Right cardiac atrium (tissue), 5 donors: ENCODE measurements at regions not wholly inside any gene's neighbourhood (a gene's known extent, or its start where the extent isn't known, plus 50 kb on each side); places are given as distances from the start of the nearest gene placed in this dataset.
A peak's percentile ranks its signal among the peaks of the same experiment; 100 is the strongest.

ENCODE experiments used
- ATAC-seq, 2 donors: fragments of 200-7000 bp; cut with Tn5 transposase; one replicate each; pipeline versions ENCODE4 v1.8.0 to v1.9.1; 2020; ENCODE audit warnings: moderate library complexity in 2 of 2, mild to moderate bottlenecking in 1 of 2
- DNase-seq, 3 donors: peaks; one replicate each; pipeline ENCODE4 v3.0.0-alpha.2; 2020
- H3K27ac ChIP-seq: one replicate; pipeline ENCODE4 v1.5.1; 2013; ENCODE audit warnings: mild to moderate bottlenecking, low read length, control low read depth, moderate library complexity
- H3K27me3 ChIP-seq: one replicate; pipeline ENCODE4 v1.6.1; 2013; ENCODE audit not compliant: control insufficient read depth, insufficient read depth
- H3K4me1 ChIP-seq: one replicate; pipeline ENCODE4 v1.6.1; 2013; ENCODE audit warnings: low read length; ENCODE audit not compliant: control insufficient read depth, insufficient read depth
- H3K4me3 ChIP-seq: one replicate; pipeline ENCODE4 v1.5.1; 2013; ENCODE audit warnings: low read length, control low read depth
- H3K9me3 ChIP-seq: one replicate; pipeline ENCODE4 v1.6.1; 2013; ENCODE audit warnings: low read length; ENCODE audit not compliant: control insufficient read depth
- WGBS: extraction: QIAGEN DNeasy Blood & Tissue Kit; methylation state at CpG from one replicate; pipeline ENCODE4 v1.1.7; 2013; 5-methylcytosine and 5-hydroxymethylcytosine counted together
- intact Hi-C, 4 donors: fragments of 100-400 bp; cut with DNase I; formaldehyde crosslinking; loops; one replicate each; pipeline versions ENCODE4 v1.11.0 to v1.14.0; 2022 to 2023
- donor health status: healthy with polysubstance abuse.
- donor health status: DM: no; HTN: yes; CAD: no.
- donor health status: DM: no; HTN: no; CAD: no.
- donor health status: DM: no; HTN: yes; CAD: no; lungs with severe emphysema.
- donor health status: DM: yes; HTN: yes; CAD: no.

DNA sequence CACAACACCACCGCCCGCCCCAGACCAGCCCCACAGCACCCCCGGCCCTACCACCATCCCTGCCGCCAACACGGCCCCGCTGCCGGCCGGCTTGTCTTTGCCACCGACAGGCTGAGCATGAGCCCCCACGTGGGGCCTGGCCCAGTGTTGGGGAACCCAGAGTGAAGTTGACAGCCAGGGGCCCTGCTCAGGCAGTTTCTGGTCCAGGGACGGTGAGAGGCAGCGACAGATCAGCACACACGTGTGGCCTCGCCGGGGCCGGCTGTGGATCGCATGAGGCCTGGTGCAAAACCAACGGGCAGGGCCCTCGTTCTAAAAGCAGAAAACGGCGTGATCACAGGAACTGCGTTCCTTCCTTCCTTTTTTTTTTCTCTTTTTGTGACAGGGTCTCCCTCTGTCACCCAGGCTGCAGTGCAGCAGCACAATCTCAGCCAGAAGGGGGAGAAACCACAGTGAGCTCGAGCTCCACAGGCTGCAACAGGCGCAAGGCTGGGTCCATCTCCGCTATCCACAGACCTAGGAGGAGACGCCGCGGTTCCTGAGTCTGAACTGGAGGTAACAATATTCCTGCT is 50.5 kb upstream of the FBRSL1 start:
- no peaks in the 10 kb centered on the region for H3K4me1 ChIP-seq
- ATAC-seq (no peak), DNase-seq (peak in 2 of 3 donors; percentile 33 to 58)
- 80% methylated on average over 28 of the region's 28 CpGs for WGBS
- intact Hi-C loops = no loop called here
- no peak overlapping the region for H3K27ac ChIP-seq
- H3K9me3 ChIP-seq = no peaks in the 10 kb centered on the region
- no peaks in the 10 kb centered on the region for H3K27me3 ChIP-seq
- no peak overlapping the region for H3K4me3 ChIP-seq

DNA sequence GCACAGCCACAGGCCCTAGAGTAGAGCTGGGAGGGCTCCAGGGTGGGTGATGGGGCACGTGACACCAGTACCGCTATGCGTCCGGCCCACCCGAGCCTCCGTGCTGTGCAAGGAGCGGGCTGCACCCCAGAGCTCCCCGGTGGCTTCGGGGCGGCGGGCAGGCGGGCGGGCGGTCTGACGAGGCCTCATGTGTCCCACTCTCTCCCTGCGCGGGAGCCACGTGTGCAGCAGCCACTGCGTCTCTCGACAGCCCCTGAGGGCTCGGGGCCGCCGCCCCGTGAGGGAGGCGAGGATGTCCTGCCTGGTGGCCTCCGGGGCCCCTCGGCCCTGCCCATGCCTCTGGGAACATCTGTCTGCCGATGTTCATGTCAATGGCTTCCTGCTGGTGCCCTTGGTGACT is 51.2 kb upstream of the FBRSL1 start:
- ATAC-seq (no peak), DNase-seq (peak in 2 of 3 donors; percentile 28 to 57)
- H3K27ac ChIP-seq = no peak overlapping the region
- H3K27me3 ChIP-seq = no peaks in the 10 kb centered on the region
- H3K4me1 ChIP-seq = no peaks in the 10 kb centered on the region
- H3K4me3 ChIP-seq = no peak overlapping the region
- H3K9me3 ChIP-seq = no peaks in the 10 kb centered on the region
- 91% methylated on average over 28 of the region's 28 CpGs for WGBS
- intact Hi-C loops = no loop called here

DNA sequence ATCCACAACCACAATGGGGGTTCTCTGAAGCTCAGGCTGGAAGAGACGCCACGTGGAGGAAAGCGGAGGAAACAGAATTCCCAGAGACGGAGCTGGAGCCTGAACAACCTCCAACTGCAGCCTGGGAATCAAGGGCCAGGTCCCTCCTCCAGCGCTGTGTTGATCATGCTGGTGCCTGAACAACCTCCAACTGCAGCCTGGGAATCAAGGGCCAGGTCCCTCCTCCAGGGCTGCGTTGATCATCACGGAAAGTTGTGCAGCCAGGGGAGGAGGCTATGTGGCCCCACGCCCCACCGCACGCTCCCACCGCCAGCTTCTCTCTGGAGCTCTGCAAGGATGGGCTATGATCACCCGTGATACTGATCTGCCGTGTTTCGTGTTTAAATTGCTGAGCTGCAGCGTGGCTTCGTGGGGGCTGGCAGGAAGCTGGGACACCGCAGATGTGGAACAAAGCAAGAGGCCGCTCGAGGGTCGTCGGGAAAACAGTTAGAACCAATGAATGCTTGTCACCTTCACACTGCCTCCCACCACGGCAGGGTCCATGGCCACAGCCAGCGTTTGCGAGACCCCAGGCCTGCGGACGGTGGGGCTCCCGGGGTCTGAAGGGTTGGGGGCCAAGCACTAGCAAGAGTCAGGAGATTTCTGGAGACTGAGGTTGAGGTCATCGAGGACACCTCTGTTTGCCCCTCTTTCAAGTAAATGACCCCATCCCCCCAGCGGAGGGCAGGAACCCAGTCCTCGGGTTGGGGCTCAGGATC is 51.8 kb upstream of the FBRSL1 start:
- intact Hi-C loops = no loop called here
- no peak overlapping the region for H3K27ac ChIP-seq
- 62% methylated on average over 30 of the region's 30 CpGs for WGBS
- H3K4me3 ChIP-seq = no peak overlapping the region
- no peak for ATAC-seq
- no peaks in the 10 kb centered on the region for H3K9me3 ChIP-seq
- no peaks in the 10 kb centered on the region for H3K4me1 ChIP-seq
- no peaks in the 10 kb centered on the region for H3K27me3 ChIP-seq
- DNase-seq = peak in 2 of 3 donors; percentile 9 to 44

DNA sequence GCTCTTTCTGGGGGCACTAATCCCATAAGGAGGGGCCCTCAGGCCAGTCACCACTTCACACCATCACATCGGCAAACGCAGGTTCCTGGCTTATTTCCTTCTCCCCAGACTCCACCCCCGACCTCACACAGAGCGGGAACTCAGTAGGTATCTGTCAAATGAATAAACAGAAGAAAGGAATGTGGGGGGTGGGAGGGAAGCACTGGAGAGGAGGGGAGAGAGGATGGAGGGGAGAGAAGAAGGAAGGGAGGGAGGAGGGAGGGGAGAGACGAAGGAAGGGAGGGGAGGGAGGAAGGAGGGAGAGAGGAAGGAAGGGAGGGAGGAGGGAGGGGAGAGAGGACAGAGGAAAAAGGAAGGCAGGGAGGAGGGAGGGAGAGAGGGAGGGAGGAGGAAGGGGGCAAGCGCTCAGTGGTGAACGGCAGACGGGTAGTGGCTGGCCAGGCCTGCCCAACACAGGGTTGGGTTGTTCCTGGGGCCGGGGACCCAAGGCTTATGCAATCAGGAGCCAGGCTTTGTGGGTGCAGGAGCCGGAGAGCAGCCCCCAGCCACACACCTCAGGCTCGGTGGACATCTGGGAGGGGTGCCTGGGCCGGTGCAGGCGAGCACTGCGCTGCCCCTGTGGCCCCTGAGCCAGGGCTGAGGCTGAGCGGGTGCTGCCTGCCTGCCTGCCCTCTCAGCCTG is 52.6 kb upstream of the FBRSL1 start:
- no peak overlapping the region for H3K4me3 ChIP-seq
- H3K27me3 ChIP-seq = no peaks in the 10 kb centered on the region
- intact Hi-C loops = no loop called here
- DNase-seq (peak in 2 of 3 donors; percentile 20 to 23), ATAC-seq (no peak)
- no peak overlapping the region for H3K27ac ChIP-seq
- WGBS = 25% methylated on average over 15 of the region's 15 CpGs
- no peaks in the 10 kb centered on the region for H3K9me3 ChIP-seq
- H3K4me1 ChIP-seq = no peaks in the 10 kb centered on the region

DNA sequence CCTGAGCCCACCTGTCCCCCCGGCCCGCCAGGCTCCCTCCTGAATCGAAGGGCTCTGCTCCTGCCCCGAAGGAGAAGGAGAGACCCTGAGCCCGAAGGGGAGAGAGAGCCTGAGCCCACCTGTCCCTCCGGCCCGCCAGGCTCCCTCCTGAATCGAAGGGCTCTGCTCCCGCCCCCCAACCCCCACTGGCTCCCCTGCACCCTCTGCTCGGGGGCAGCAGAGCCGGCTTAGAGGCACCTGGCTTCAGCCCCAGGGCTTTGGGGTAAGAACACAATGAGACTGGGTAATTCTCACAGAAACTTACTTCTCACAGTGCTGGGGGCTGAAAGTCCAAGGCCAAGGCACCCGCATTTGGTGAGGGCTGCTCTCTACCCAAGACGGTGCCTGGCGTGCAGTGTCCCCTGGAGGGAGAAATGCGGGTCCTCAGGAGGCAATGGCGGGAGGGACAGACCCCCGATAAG is 53.1 kb upstream of the FBRSL1 start:
- DNase-seq = peak in 1 of 3 donors; percentile 15
- 65% methylated on average over 17 of the region's 17 CpGs for WGBS

DNA sequence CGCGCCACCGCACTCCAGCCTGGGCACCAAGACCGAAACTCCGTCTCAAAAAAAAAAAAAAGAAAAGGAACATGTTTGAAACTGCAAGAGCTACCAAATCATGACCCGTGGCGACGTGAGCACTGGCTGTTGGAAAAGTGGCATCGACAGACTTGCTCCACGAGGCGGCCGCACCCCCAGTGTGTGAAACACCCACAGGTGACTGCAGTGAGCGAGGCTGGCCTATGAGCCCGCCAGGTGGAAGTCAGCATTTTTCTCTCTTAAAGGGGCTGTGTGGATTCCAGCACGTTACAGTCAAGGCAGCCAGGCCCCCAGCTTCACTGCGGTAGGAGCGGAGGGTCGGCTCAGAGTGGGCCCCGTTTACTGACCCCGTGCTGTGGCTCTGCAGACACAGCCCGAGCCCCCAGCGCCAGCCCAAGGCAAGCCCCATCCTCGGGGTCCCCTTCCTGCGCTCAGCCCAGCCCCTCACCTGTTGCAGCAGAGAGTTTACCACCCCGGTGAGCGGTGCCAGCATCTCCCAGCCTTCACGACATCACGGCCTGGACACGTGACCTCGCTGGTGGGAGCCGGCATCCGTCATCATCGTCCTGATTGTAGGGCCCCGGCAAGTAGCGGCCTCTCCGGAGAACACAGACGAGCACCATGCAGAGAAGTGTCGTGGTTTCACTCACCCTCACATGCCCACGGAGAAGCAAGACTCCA is 54.3 kb upstream of the FBRSL1 start:
- intact Hi-C loops = no loop called here
- Histone ChIP-seq H3K27ac (no peak overlapping the region), H3K9me3 (no peaks in the 10 kb centered on the region), H3K4me3 (no peak overlapping the region), H3K27me3 (no peaks in the 10 kb centered on the region), H3K4me1 (no peaks in the 10 kb centered on the region)
- ATAC-seq (no peak), DNase-seq (peak in 2 of 3 donors; percentile 33 to 39)
- WGBS = 92% methylated on average over 39 of the region's 39 CpGs

More for the DNA sequence above, 53.1 kb upstream of the FBRSL1 start:
- no peaks in the 10 kb centered on the region for H3K27me3 ChIP-seq
- no peaks in the 10 kb centered on the region for H3K9me3 ChIP-seq
- no peak overlapping the region for H3K4me3 ChIP-seq
- intact Hi-C loops = no loop called here
- H3K4me1 ChIP-seq = no peaks in the 10 kb centered on the region
- H3K27ac ChIP-seq = no peak overlapping the region
- ATAC-seq = no peak

DNA sequence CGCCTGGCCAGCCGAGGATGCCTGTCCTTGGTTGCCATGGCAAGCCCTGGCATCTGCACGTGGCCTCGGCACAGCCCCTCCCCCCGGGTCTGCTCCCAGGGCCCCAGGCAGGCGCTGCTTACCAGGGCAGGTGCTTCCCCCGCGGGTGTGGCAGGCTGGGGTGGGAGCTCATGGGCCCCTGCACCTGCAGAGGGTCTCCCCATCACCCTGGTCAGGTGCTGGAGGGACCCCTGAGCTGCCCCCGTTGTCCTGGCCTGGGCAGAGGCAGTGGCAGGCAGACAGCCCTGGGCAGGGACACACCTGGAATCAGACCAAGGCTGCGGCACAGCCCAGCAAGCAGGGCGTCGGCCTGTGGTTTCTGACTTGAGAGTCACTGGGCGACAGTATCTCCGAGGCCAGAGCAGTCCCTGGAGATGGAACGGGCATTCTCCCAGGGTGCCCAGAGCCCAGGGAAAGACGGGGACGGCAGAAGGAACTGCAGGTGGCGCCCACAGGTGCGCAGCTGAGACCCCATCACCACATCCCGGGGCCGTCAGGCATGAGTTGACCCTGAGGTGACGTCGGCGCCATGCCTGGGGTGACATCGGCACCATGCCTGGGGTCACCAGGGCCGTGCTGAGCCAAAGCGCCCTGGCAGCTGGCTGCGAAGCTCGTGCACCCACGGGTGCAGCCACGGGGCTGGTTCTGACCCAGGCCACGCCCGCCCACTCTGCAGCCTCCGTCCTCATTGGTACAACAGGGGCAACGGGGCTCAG is 56.1 kb upstream of the FBRSL1 start:
- Histone ChIP-seq H3K27me3 (no peaks in the 10 kb centered on the region), H3K4me1 (no peaks in the 10 kb centered on the region), H3K9me3 (no peaks in the 10 kb centered on the region), H3K27ac (no peak overlapping the region), H3K4me3 (no peak overlapping the region)
- no peak for ATAC-seq
- WGBS = 83% methylated on average over 35 of the region's 35 CpGs
- intact Hi-C loops = no loop called here
- DNase-seq = peak in 2 of 3 donors; percentile 30 to 50

DNA sequence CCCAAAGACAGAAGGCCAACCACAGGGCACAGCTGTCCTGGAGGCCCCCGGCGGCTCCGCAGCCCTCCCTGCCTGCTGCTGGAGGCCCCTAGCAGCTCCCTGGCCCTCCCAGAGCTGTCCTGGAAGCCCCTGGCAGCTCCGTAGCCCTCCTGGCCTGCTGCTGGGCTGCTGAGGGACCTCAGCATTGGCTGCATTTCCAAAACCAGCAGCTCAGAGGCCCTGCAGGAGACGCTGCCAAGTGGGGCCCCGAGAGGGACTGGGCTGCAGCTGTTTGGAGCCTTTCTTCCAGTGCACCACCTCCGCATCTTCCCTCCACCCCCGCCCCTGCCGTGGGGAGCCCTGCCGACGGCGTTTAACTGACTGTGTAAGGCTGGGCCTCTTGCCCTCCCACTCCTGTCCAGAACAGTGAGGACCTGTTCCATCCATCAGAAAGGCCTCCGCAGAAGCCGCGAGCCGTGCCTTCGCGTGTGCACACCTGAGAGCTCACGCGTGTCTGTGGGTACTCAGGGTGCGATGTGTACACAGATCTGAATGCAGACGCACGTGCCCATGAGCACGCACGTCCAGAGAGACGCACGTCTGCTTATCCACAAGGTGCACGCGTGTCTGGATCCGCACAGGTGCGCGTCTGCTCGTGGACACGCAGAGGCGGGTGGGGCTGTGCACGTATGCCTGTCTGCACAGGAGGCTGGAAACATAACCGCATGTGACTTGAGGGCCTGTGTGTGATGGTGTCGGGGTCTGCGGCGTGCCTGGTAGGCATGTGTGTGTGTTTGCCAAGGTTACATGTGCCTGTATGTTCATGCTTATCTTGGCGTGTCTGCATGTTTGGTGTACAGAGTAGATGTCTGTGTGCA is 57.0 kb upstream of the FBRSL1 start:
- intact Hi-C loops = no loop called here
- H3K9me3 ChIP-seq = no peaks in the 10 kb centered on the region
- H3K4me3 ChIP-seq = no peak overlapping the region
- ATAC-seq = no peak
- H3K27me3 ChIP-seq = no peaks in the 10 kb centered on the region
- 65% methylated on average over 41 of the region's 41 CpGs for WGBS
- DNase-seq = peak; percentile 53 to 82 (median 61)
- no peak overlapping the region for H3K27ac ChIP-seq
- no peaks in the 10 kb centered on the region for H3K4me1 ChIP-seq

DNA sequence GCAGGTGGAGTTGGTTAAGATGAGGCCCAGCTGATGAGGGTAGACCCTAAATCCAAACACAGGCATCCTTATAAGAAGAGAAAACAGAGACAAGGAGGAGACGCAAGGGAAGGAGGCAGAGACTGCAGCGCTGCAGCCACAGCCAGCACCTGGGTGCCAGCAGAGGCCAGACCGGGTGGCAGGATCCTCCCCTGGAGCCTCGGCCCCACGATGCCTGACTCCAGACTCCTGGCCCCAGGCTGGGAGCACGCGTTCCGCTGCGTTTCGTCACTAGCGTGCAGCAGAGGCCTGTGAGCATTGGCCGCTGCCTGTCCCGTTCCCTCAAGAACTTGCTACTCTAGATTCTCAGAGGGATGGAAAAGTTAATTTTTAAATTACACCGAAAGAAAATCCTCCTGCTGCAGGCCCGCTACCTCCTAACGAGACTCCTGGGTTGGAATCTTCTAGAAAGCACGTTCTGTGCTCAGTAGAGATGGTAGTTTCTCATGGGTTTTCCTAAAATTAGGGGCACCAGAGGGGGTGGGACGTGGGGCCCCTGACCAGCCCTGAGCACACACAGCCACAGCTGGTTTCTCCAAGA is 57.7 kb upstream of the FBRSL1 start:
- no peak for ATAC-seq
- Histone ChIP-seq H3K4me1 (no peaks in the 10 kb centered on the region), H3K9me3 (no peaks in the 10 kb centered on the region), H3K27me3 (no peaks in the 10 kb centered on the region), H3K4me3 (no peak overlapping the region), H3K27ac (no peak overlapping the region)
- 75% methylated on average over 18 of the region's 18 CpGs for WGBS
- intact Hi-C loops = no loop called here
- peak in 2 of 3 donors; percentile 10 to 14 for DNase-seq
